Adipocyte (in vitro differentiated cells): ENCODE measurements at regions not wholly inside any gene's neighbourhood (a gene's known extent, or its start where the extent isn't known, plus 50 kb on each side); places are given as distances from the start of the nearest gene placed in this dataset.

Experiments
- DNase-seq: peaks from one replicate; pipeline ENCODE4 v3.0.0-alpha.2; 2015; ENCODE audit warnings: low read depth
- H3K27me3 ChIP-seq: replicated peaks from 2 replicates; pipeline ENCODE4 v1.7.0; 2013; ENCODE audit warnings: mild to moderate bottlenecking, low read length, moderate library complexity; ENCODE audit not compliant: control insufficient read depth, insufficient read depth
- H3K36me3 ChIP-seq: 2 replicates; pipeline ENCODE4 v1.7.0; 2013; ENCODE audit warnings: low read length, mild to moderate bottlenecking, moderate library complexity; ENCODE audit not compliant: control insufficient read depth, insufficient read depth, severe bottlenecking
- H3K4me1 ChIP-seq: 2 replicates; pipeline ENCODE4 v1.7.0; 2013; ENCODE audit warnings: mild to moderate bottlenecking, low read length, moderate library complexity; ENCODE audit not compliant: control insufficient read depth, insufficient read depth
- H3K4me3 ChIP-seq: 2 replicates; pipeline ENCODE4 v1.7.0; 2013; ENCODE audit warnings: mild to moderate bottlenecking, low read length, moderate library complexity
- H3K9ac ChIP-seq: 2 replicates; pipeline ENCODE4 v1.7.0; 2013; ENCODE audit warnings: mild to moderate bottlenecking, low read length, moderate library complexity
- H3K9me3 ChIP-seq: 2 replicates; pipeline ENCODE4 v1.7.0; 2013; ENCODE audit warnings: mild to moderate bottlenecking, low read length, moderate library complexity; ENCODE audit not compliant: control insufficient read depth

DNA sequence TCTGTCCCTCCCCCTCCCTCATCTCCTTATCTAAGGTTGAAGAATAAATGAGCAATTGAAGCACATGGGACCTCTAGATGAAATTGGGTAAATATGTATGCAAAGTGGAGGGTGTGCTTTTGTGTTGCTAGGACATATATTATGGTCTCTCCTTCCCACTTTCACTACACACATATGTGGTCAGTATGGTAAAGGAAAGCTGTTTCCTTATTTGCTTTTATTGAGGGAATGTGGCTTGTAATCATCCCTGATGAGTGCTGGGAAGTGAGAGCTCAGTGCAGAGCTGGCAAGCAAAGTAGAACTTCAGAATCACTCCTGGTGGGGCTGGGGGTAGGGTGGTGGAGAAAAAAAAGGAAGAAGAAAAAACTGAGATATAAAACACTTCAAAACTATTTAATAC is 189.9 kb upstream of the ATP5MC3 start:
- DNase-seq: no peak
- Histone ChIP-seq H3K4me3 (no peak overlapping the region), H3K4me1 (peaks cover 12% of the 10 kb centered on the region), H3K27me3 (peaks cover 4% of the 10 kb centered on the region), H3K9me3 (no peaks in the 10 kb centered on the region), H3K36me3 (no peaks in the 10 kb centered on the region), H3K9ac (no peak overlapping the region)

DNA sequence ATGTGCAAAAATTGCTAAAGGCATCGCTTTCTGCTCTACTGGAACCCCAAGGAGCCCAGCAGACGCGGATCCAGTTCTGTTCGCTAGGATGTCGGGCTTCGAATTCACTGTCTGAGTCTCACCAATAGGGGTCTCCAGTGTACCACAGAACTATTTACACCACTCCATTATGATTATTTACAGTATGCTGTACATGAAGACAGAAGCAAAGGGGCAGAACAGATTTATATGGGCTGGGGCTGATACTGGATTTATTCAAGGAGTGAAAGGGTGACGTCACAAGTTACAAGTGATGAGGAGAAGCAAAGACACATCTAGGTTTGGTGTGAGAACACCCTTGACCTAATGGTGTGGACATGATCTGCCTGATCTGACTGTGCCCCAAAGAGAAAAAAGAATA is 185.3 kb upstream of the ATP5MC3 start:
- H3K4me3 ChIP-seq: no peak overlapping the region
- no peak overlapping the region for H3K9ac ChIP-seq
- H3K4me1 ChIP-seq: no peaks in the 10 kb centered on the region
- H3K27me3 ChIP-seq: peaks cover 25% of the 10 kb centered on the region
- H3K36me3 ChIP-seq: no peaks in the 10 kb centered on the region
- H3K9me3 ChIP-seq: no peaks in the 10 kb centered on the region
- peak; percentile 75 for DNase-seq

GRCh38 chr2:175363699-175364098 is 182.2 kb upstream of the ATP5MC3 start:
- no peaks in the 10 kb centered on the region for H3K9me3 ChIP-seq
- no peak for DNase-seq
- H3K4me1 ChIP-seq: no peaks in the 10 kb centered on the region
- H3K36me3 ChIP-seq: no peaks in the 10 kb centered on the region
- peaks cover 23% of the 10 kb centered on the region for H3K27me3 ChIP-seq
- H3K4me3 ChIP-seq: no peak overlapping the region
- H3K9ac ChIP-seq: no peak overlapping the region

DNA sequence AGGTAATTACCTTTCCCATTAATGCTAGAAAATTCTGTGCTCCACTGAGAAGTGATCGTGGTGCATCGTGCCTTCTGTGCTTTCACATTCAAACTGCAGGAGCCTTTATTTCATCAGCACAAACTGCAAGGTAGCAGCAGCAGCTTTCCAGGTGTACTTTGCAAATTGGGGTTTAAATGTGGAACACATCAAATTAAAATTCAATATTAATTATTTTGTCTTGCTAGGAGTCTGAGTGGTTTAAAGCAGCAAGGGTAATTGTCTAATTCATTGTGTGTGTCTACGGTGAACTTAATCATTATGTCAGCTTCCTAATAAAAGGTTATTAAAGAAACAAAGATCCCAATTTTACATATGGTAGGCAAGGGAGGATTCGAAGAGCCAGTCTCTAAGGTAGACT is 180.8 kb upstream of the ATP5MC3 start:
- no peak overlapping the region for H3K9ac ChIP-seq

GRCh38 chr2:175359710-175360109 is 178.2 kb upstream of the ATP5MC3 start:
- peaks cover 6% of the 10 kb centered on the region for H3K27me3 ChIP-seq

More for the DNA sequence above, 180.8 kb upstream of the ATP5MC3 start:
- H3K36me3 ChIP-seq: no peaks in the 10 kb centered on the region
- no peak for DNase-seq
- no peak overlapping the region for H3K4me3 ChIP-seq
- H3K4me1 ChIP-seq: no peaks in the 10 kb centered on the region
- peaks cover 21% of the 10 kb centered on the region for H3K27me3 ChIP-seq
- H3K9me3 ChIP-seq: no peaks in the 10 kb centered on the region

DNA sequence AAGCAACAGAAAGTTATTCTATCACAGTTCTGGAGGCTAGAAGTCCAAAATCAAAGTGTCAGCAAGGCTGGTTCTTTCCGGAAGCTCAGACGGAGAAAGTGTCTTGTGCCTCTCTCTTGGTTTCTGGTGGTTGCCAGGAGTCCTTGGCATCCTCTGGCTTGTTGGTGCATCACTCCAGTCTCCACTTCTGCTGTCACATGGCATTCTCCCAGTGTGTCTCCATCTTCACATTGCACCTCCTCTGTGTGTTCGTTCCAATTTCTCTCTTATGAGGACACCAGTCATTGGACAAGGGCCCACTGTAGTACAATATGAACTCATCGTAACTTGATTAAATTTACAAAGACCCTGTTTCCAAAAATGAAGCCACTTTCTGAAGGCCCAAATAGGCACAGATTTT is 175.4 kb upstream of the ATP5MC3 start:
- no peak for DNase-seq
- Histone ChIP-seq H3K4me1 (peaks cover 5% of the 10 kb centered on the region), H3K9me3 (no peaks in the 10 kb centered on the region), H3K4me3 (no peak overlapping the region), H3K36me3 (no peaks in the 10 kb centered on the region), H3K9ac (no peak overlapping the region), H3K27me3 (no peaks in the 10 kb centered on the region)

More at GRCh38 chr2:175359710-175360109, 178.2 kb upstream of the ATP5MC3 start:
- H3K4me1 ChIP-seq: no peaks in the 10 kb centered on the region
- no peak overlapping the region for H3K9ac ChIP-seq
- no peak for DNase-seq
- no peaks in the 10 kb centered on the region for H3K9me3 ChIP-seq
- H3K36me3 ChIP-seq: no peaks in the 10 kb centered on the region
- H3K4me3 ChIP-seq: no peak overlapping the region

DNA sequence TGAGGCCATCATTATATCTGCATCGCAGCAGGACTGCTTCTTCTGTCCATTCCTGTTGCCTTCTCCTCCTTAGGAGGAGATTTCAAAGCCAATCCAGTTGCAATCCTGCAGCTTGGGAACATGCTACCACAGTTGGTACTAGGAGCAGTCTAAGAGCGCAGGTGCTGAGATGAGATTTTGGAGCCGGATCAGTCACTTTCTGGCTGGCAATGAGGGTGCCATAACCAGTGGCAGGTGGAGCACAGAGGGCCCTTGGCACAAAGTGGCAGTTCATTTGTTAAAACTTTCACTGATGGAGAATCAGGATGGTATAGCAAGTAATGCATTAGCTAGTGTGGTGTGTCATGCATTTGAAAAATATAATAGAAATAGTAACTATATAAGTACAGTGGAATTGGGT is 173.7 kb upstream of the ATP5MC3 start:
- Histone ChIP-seq H3K9ac (no peak overlapping the region), H3K4me1 (peaks cover 5% of the 10 kb centered on the region), H3K4me3 (no peak overlapping the region), H3K27me3 (no peaks in the 10 kb centered on the region), H3K36me3 (no peaks in the 10 kb centered on the region), H3K9me3 (no peaks in the 10 kb centered on the region)
- no peak for DNase-seq

- Histone ChIP-seq H3K4me3 (no peak overlapping the region), H3K9me3 (no peaks in the 10 kb centered on the region), H3K9ac (no peak overlapping the region)
Measured at GRCh38 chr2:175353275-175353674, 171.8 kb upstream of the ATP5MC3 start.

DNA sequence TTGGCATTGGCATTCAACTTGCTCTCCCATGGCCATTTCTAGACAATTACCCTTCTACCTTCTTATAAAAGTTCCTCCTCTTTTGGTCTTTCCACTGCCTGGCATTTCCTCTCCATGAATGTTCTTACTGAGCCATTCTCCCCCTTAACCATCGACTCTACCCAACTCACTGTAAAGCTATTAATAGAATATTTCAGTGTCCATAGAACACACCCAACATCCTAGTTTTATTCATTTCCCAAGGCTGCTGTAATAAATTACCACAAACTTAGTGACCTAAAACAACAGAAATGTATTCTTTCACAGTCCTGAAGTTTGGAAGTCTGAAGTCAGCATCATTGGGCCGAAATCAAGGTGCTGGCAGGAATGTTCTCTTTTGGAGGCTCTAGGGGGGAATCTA is 170.0 kb upstream of the ATP5MC3 start:
- no peak for DNase-seq
- H3K9me3 ChIP-seq: no peaks in the 10 kb centered on the region
- H3K4me1 ChIP-seq: peaks cover 5% of the 10 kb centered on the region
- H3K4me3 ChIP-seq: no peak overlapping the region
- H3K9ac ChIP-seq: no peak overlapping the region
- no peaks in the 10 kb centered on the region for H3K36me3 ChIP-seq
- H3K27me3 ChIP-seq: peaks cover 13% of the 10 kb centered on the region

More at GRCh38 chr2:175353275-175353674, 171.8 kb upstream of the ATP5MC3 start:
- DNase-seq: no peak
- Histone ChIP-seq H3K27me3 (peaks cover 8% of the 10 kb centered on the region), H3K36me3 (no peaks in the 10 kb centered on the region), H3K4me1 (peaks cover 5% of the 10 kb centered on the region)

DNA sequence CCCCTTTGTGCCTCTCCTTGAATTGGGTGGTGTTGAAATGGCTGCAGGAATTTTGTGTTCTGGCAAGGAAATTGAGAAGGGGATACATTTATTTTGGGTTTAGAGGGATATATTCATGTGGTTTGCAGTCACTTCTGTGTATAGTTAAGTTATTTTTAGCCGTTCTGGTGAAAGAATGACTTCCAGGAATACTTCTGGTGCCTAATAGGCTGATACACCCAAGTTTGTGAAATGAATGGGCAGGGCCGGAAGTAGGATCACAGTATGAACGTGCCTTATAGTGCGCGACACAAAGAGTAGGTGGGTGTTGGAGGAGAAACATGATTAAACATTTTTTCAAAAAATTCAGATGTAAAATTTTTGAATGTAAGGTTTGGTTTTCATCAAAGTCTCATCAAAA is 168.6 kb upstream of the ATP5MC3 start:
- H3K4me1 ChIP-seq: peaks cover 5% of the 10 kb centered on the region

DNA sequence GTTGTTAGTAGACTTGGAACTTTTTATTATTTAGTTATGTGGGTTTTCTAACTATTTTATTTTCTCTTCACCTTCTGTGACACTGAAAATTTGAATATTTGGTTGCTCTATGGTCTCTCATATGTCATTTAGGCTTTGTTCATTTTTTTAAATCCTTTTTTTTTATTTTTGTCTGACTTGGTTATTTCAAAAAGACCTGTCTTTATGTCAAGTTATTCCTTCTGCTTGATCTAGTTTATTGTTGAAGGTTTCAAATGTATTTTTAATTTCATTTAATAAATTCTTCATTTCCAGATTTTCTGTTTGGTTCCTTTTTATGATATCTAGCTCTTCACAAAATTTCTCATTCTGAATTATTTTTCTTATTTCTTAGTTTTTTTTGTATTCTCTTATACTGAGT is 160.6 kb upstream of the ATP5MC3 start:
- H3K4me3 ChIP-seq: no peak overlapping the region
- peaks cover 17% of the 10 kb centered on the region for H3K9me3 ChIP-seq
- no peaks in the 10 kb centered on the region for H3K27me3 ChIP-seq
- H3K9ac ChIP-seq: no peak overlapping the region
- no peak for DNase-seq
- no peaks in the 10 kb centered on the region for H3K4me1 ChIP-seq
- no peaks in the 10 kb centered on the region for H3K36me3 ChIP-seq

More for the DNA sequence above, 168.6 kb upstream of the ATP5MC3 start:
- DNase-seq: no peak
- Histone ChIP-seq H3K9ac (no peak overlapping the region), H3K9me3 (no peaks in the 10 kb centered on the region), H3K4me3 (no peak overlapping the region), H3K27me3 (peaks cover 13% of the 10 kb centered on the region), H3K36me3 (no peaks in the 10 kb centered on the region)

DNA sequence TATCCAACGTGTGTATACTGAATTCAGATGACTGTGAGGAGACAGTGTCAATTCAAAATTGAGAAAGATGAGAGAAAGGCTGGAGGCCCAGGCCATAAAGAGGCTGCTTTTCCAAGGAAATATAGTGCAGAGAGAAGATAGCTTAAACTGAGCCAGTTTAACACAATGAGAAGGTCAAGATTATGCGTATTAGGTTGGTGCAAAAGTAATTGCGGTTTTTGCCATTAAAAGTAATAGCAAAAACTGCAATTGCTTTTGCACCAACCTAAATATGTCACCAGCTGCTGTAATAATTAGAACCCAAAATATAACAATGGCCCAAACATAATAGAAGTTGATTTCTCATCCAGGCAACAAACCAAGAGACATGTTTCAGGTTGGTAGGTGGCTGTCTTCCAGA is 148.7 kb upstream of the ATP5MC3 start:
- peaks cover 6% of the 10 kb centered on the region for H3K9me3 ChIP-seq
- DNase-seq: no peak
- H3K9ac ChIP-seq: no peak overlapping the region
- H3K4me1 ChIP-seq: no peaks in the 10 kb centered on the region
- no peaks in the 10 kb centered on the region for H3K27me3 ChIP-seq
- no peak overlapping the region for H3K4me3 ChIP-seq
- no peaks in the 10 kb centered on the region for H3K36me3 ChIP-seq
